OCI-LY1 (cell line): ENCODE measurements at regions not wholly inside any gene's neighbourhood (a gene's known extent, or its start where the extent isn't known, plus 50 kb on each side); places are given as distances from the start of the nearest gene placed in this dataset.

Experiments
- H2AFZ ChIP-seq: fragments of 200-600 bp; sonication (generic), shearing (Covaris generic); 2 replicates; pipeline ENCODE4 v1.6.0; 2014; ENCODE audit warnings: antibody characterized with exemption, mild to moderate bottlenecking, low read length
- H3F3A ChIP-seq: fragments of 200-600 bp; sonication (generic), shearing (Covaris generic); 2 replicates; pipeline ENCODE4 v1.6.0; 2014; ENCODE audit warnings: mild to moderate bottlenecking, antibody characterized with exemption, low read length, moderate library complexity; ENCODE audit not compliant: insufficient read depth
- H3K27ac ChIP-seq: fragments of 200-600 bp; sonication (generic); 2 replicates; pipeline ENCODE4 v1.5.1; 2014; ENCODE audit warnings: low read length, mixed run types, mild to moderate bottlenecking, low read depth; ENCODE audit not compliant: poor library complexity, severe bottlenecking
- H3K27me3 ChIP-seq: fragments of 200-600 bp; sonication (generic); 2 replicates; pipeline ENCODE4 v1.6.0; 2014; ENCODE audit warnings: antibody characterized with exemption, mild to moderate bottlenecking, low read length, moderate library complexity; ENCODE audit not compliant: insufficient read depth
- H3K36me3 ChIP-seq: fragments of 200-600 bp; sonication (generic); 2 replicates; pipeline ENCODE4 v1.6.1; 2014; ENCODE audit warnings: mild to moderate bottlenecking, antibody characterized with exemption, low read length, moderate library complexity, mixed read lengths; ENCODE audit not compliant: insufficient read depth
- H3K4me1 ChIP-seq: fragments of 200-600 bp; sonication (generic); 2 replicates; pipeline ENCODE4 v1.5.1; 2014; ENCODE audit warnings: mild to moderate bottlenecking, low read length, moderate library complexity; ENCODE audit not compliant: insufficient read depth, severe bottlenecking
- H3K4me2 ChIP-seq: fragments of 200-600 bp; sonication (generic), shearing (Covaris generic); 2 replicates; pipeline ENCODE4 v1.6.1; 2014; ENCODE audit warnings: low read length
- H3K4me3 ChIP-seq: fragments of 200-600 bp; sonication (generic); 2 replicates; pipeline ENCODE4 v1.5.1; 2014; ENCODE audit warnings: low read length, low read depth, mild to moderate bottlenecking, mixed read lengths; ENCODE audit not compliant: poor library complexity, severe bottlenecking
- H3K79me2 ChIP-seq: fragments of 200-600 bp; shearing (Covaris generic); 2 replicates; pipeline ENCODE4 v1.6.1; 2016; ENCODE audit warnings: mixed run types, low read length, mixed read lengths; ENCODE audit not compliant: insufficient read depth
- H3K9ac ChIP-seq: fragments of 200-600 bp; sonication (generic), shearing (Covaris generic); 2 replicates; pipeline ENCODE4 v1.6.1; 2014; ENCODE audit warnings: mild to moderate bottlenecking, low read length, mixed read lengths
- H3K9me2 ChIP-seq: fragments of 200-600 bp; sonication (generic), shearing (Covaris generic); 2 replicates; pipeline ENCODE4 v1.6.1; 2014; ENCODE audit warnings: low read depth, mild to moderate bottlenecking, low read length, mixed read lengths
- H3K9me3 ChIP-seq: fragments of 200-600 bp; shearing (Covaris generic); 2 replicates; pipeline ENCODE4 v1.6.1; 2014; ENCODE audit warnings: low read length, mixed read lengths
- H4K20me1 ChIP-seq: fragments of 200-600 bp; sonication (generic), shearing (Covaris generic); 2 replicates; pipeline ENCODE4 v1.6.0; 2016; ENCODE audit warnings: mild to moderate bottlenecking, low read length; ENCODE audit not compliant: insufficient read depth
- EZH2 ChIP-seq: fragments of 200-600 bp; sonication (generic), shearing (Covaris generic); IDR thresholded peaks from 2 replicates; pipeline ENCODE4 v1.8.0; 2017; ENCODE audit warnings: borderline replicate concordance, mixed run types, mild to moderate bottlenecking, antibody characterized with exemption, low read length, moderate library complexity, mixed read lengths
- TF ChIP-seq, protein P1 (sequence below): fragments of 200-600 bp; sonication (generic), shearing (Covaris generic); IDR thresholded peaks from 2 replicates; pipeline ENCODE4 v1.5.1; 2017; ENCODE audit warnings: mild to moderate bottlenecking, antibody characterized with exemption, low read length, moderate library complexity, mixed read lengths

GRCh38 chr14:26289891-26290486 lies 307.8 kb downstream of the NOVA1 start:
- no peak overlapping the region for H3K4me2 ChIP-seq
- H3K36me3 ChIP-seq = no peaks in the 10 kb centered on the region
- no peak overlapping the region for H2AFZ ChIP-seq
- H3K27ac ChIP-seq = no peak overlapping the region
- H3K9ac ChIP-seq = no peak overlapping the region
- no peaks in the 10 kb centered on the region for H3K9me2 ChIP-seq
- H3F3A ChIP-seq = no peaks in the 10 kb centered on the region
- no peaks in the 10 kb centered on the region for H4K20me1 ChIP-seq
- TF ChIP-seq, protein P1, sequence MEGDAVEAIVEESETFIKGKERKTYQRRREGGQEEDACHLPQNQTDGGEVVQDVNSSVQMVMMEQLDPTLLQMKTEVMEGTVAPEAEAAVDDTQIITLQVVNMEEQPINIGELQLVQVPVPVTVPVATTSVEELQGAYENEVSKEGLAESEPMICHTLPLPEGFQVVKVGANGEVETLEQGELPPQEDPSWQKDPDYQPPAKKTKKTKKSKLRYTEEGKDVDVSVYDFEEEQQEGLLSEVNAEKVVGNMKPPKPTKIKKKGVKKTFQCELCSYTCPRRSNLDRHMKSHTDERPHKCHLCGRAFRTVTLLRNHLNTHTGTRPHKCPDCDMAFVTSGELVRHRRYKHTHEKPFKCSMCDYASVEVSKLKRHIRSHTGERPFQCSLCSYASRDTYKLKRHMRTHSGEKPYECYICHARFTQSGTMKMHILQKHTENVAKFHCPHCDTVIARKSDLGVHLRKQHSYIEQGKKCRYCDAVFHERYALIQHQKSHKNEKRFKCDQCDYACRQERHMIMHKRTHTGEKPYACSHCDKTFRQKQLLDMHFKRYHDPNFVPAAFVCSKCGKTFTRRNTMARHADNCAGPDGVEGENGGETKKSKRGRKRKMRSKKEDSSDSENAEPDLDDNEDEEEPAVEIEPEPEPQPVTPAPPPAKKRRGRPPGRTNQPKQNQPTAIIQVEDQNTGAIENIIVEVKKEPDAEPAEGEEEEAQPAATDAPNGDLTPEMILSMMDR = no peak
- TF ChIP-seq EZH2 = no peak
- no peak overlapping the region for H3K4me3 ChIP-seq
- H3K79me2 ChIP-seq = no peaks in the 10 kb centered on the region
- H3K27me3 ChIP-seq = no peaks in the 10 kb centered on the region
- H3K4me1 ChIP-seq = no peaks in the 10 kb centered on the region
- no peaks in the 10 kb centered on the region for H3K9me3 ChIP-seq

DNA sequence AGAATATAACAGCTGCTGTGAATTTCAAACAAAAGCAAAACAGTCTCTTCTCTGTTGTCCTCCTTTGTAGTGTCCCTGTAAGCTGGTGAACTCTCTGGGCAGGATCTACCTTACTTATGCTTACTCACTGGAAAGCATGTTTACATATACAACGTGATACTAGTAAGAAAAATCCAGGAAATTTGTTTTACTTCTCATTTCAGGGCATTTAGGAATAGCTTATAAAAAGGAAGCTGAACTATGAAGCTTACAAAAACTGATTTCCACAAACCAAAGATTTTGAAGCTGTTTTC lies 311.0 kb downstream of the NOVA1 start:
- H3F3A ChIP-seq = no peaks in the 10 kb centered on the region
- H3K4me3 ChIP-seq = no peak overlapping the region
- H3K9ac ChIP-seq = no peak overlapping the region
- H4K20me1 ChIP-seq = no peaks in the 10 kb centered on the region
- TF ChIP-seq EZH2 = no peak
- TF ChIP-seq, protein P1 = no peak
- H3K36me3 ChIP-seq = no peaks in the 10 kb centered on the region
- H3K4me2 ChIP-seq = no peak overlapping the region
- H3K9me3 ChIP-seq = no peaks in the 10 kb centered on the region
- H3K9me2 ChIP-seq = no peaks in the 10 kb centered on the region
- H3K79me2 ChIP-seq = no peaks in the 10 kb centered on the region
- no peak overlapping the region for H2AFZ ChIP-seq
- H3K4me1 ChIP-seq = no peaks in the 10 kb centered on the region
- no peak overlapping the region for H3K27ac ChIP-seq
- no peaks in the 10 kb centered on the region for H3K27me3 ChIP-seq

DNA sequence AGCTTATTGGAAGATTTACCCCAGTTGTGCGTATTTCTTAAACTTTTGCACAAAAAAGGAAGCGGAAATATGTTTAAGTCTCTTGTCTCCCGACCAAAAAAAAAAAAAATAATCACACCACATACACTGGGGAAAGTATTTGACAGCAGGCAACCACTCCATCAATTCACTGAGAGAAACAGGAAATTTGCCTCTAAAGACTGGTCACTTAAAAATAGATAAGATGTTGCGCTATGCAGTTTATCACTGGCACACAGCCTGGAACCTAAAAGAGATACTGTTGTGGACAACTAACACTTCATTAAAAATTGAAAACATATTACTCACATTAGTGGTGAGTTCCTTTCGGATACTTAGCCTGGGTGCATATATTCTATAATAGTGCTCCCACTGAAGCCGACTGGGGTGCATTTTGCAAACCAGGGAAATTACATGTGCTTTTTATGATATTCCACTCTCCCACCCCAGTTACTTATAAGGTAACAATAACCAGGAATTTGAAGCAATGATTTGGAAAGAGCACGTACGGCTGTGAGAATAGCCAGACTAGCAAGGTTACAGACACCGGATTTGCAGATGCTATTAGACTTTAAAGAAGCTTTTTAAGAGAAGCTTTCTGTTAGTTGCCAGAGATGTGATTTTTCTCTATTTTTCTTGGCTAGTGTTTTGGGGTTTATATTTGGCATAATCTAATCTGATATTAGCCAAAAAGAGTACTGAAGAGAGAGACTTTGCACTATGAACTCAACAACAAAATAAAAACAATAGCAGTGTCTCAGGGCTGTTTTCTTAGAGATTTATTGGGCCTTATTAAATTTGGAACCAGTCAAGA lies 311.5 kb downstream of the NOVA1 start:
- Histone ChIP-seq H4K20me1 (no peaks in the 10 kb centered on the region), H3K36me3 (no peaks in the 10 kb centered on the region), H3K27me3 (no peaks in the 10 kb centered on the region), H3K9me2 (no peaks in the 10 kb centered on the region), H3K4me3 (no peak overlapping the region), H3F3A (no peaks in the 10 kb centered on the region), H3K4me2 (no peak overlapping the region), H3K9ac (no peak overlapping the region), H3K79me2 (no peaks in the 10 kb centered on the region), H2AFZ (no peak overlapping the region), H3K9me3 (no peaks in the 10 kb centered on the region), H3K27ac (no peak overlapping the region), H3K4me1 (no peaks in the 10 kb centered on the region)
- TF ChIP-seq, protein P1 = no peak
- TF ChIP-seq EZH2 = no peak
